HG03439 (cell line): ENCODE measurements at regions not wholly inside any gene's neighbourhood (a gene's known extent, or its start where the extent isn't known, plus 50 kb on each side); places are given as distances from the start of the nearest gene placed in this dataset.
"Not testable (repeated sequence)": the region's sequence is repeated elsewhere in the genome, so short reads cannot be mapped to it uniquely, and the experiment has no call there.

Experiments
- ATAC-seq: cut with Tn5 transposase; IDR thresholded peaks from one replicate; pipeline ENCODE4 v1.9.1; 2021; ENCODE audit warnings: mild to moderate bottlenecking, moderate library complexity; ENCODE audit not compliant: unreplicated experiment

DNA sequence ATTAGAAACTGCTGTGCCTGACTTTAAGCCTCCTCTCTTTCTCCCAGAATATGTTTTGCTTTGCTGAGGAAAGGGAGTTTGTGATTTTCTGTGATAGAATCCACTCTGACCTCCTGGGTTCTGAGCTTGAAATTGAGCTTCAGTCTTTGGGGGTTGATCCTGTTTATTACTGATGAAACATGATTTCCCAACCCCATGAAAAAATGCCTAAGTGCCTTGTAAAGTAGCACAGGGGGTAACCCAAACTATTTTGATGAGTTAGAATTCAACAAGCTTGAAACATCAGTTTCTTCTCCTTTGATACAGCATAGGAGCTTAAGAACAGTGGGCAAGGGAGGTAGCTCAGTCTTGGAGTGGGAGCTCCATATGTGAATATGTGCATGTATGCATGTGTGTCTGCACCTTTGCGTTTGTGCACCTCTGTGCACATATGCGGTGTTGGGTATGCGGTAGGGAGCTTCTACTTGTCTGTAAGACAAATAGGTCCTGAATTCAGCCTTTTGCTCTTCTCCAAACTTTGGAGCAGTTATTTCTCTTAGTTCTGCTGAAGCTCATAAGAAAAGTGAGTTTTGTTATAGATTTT, 364.6 kb downstream of the OSR1 start:
- no peak for ATAC-seq

DNA sequence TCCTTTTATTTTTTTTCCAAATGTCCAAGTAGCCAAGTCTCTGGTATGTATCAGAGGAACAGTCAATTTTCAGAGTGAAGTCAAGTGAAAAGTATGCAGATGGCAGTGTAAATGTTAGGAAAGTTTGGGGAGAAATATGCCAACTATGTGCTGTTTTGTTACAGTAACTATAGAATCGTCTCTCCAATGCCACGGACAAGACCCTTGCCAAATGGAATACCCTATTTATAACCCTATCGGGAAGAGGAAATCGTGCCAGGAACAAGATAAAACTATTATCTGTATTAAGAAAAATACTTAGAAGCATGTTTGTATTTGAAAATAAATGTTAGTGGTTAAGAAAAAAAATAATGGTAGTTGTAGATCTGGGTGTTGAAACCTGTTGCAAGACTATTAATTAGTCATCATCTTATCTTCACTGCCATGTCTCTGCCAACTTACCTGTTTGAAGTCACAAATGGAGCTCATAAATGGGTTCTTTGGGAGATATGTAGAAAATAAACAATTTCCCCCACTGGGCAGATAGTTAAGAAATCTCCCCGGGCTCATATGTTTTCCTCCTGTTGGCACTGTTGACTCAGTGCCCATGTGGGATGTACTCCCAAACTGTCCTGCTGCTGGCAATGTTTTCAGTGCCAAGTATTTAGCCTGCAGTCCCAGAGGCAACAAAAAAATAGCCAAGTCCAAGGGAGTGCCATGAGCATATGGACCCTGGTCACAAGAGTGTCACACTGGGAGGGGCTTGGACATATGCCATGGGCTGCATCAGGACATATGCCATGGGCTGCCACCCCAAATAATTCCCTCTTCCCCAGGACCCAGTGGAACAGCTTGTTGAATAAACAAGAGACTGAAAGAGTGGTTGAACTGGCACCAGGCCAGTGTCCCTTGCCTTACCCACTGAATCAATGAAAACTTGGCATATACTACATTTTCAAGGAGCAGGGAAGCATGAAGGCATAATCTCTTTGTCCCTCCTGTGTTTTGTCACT, 366.9 kb downstream of the OSR1 start:
- ATAC-seq, result no peak

DNA sequence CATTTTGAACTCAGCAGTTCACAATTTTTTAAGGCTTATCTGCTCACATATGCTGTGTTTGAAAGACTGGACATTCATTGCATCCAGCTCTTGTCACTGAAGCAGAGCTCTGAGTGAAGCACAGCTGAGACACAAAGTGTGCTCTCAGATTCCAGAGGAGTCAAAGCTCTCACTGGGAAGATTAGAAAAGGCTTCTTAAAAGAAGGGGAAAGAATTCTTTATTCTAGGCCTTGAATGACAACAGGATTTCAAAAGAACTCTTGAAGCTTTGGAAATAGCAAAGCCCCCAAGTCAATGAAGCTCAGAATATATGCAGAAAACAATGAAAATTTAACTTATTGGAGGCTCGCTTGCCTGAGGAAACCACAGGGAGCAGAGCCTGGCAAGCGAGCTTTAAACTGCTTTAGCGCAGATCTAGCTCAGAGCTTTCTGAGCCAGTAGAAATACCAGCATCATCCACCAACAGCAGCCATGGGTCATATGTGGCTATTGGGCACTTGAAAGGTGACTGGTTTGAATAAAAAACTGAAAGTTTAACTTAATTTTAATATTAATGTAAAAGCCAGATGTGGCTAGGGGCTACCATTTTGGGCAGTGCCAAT, 369.7 kb downstream of the OSR1 start:
- no peak for ATAC-seq

DNA sequence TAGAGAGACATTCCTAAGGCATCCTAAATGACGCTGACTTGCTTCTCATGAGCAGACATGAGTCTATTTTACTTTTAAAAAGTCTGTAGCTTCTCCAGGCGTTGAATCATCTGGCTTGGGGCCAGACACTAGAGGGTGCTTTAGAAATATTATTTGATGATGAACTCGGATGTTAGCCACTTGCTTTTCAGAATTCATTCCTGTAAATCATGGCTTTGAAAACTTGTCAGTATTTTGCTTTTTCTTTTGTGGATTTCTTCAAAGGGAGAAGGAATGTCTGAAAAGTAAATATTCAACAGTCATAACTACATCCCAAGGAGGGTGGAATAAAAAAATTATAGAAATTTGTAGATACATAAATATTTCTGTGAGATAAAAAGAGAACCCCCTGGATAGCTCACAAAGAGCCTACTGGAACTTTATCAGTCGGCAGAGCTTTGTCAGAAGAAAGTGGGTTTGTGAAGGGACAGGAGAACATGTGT, 370.8 kb downstream of the OSR1 start:
- ATAC-seq, result no peak

DNA sequence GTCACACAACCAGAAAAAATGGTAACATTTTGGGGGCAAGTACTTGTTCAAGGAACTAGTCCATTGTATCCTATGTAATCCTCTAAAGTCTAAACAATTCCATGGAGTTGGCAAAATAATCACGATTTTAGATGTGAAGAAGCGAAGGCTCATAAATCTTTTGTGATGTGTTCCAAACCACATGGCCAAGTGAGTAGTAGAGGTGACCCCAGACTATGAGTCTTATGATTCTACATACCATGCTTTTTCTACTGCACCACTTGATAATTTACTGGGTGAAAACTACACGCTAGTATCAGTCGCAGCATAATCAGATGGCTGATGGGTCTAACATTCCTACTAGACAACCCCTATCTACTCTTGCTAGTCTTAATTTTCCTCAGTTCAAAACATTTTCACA, 371.4 kb downstream of the OSR1 start:
- no peak for ATAC-seq

DNA sequence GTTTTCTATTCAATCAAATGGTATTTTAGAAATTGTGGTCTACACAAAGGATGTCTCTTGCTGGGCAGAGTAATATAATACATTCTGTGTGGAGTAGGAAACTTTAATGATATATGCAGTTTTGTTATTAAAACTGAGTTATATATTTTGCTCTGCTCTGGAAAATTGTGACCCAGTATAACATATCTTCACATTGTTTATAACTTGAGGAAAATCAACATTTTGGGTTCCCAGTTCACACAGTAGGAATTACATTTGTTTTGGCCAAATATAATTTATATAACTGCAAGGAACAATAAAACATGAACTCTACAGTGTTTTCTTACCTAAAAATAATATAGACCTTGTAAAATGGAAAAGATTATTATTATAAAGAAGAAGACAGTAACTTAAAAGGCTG, 372.4 kb downstream of the OSR1 start:
- no peak for ATAC-seq

DNA sequence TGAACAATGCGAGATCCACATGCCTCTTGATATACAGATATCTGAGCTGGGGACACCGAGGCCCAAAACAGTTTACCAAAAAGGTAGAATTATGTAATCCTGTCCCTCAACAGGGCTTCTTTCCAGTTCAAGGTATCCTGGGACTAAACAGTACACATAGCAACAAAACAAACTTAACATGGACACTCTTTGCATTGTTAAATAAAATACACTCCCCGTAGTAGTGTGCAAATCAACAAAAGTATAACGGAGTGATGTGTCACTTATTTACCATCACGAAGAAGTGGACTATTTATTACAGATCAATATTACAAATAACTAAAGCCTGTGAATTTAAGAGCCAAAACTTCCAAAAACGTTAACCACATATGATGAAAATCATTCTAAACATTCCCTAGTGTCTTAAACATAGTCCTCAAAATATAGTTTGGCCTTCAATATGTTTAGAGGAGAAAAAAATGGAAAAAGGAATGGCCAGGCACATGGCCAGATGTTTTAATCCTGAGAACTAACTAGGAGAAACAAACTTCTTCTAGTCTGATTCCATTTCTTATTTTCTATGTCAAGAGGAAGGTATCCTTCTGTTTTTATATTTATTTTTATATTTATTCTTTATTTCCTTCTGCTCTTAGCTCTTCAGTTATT, 377.5 kb downstream of the OSR1 start:
- ATAC-seq, result no peak

DNA sequence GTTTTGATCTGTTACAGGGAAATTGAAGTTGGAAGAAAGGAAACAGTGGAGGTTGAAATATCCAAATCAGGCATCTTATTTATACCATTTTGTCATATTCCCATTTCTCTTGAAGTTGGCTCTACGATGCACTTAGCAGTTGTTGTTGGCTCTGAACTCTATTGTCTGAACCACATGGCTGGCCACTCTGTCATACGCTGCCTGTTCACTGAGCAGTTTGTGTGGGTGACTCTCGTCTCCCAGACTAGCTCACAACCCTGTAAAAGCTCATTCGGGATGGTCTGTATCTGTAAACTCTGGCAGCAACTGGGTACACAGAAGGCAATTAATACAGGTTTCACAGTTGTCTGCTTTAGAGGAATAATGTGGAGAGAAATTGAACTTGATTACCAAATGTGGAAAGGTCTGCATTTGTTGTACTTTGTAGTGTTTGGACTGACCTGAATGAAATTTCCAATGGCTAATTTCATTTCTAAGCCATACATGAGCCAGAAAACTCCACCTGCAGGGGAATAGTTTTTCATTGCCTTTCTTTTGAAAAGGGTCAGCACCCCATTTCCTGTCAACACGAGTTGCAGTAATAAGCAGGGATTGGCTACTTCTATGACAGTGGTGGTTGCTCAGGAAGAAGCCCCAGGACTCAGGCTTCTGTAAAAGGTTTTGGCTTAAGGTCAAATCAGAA, 378.2 kb downstream of the OSR1 start:
- ATAC-seq, result no peak

DNA sequence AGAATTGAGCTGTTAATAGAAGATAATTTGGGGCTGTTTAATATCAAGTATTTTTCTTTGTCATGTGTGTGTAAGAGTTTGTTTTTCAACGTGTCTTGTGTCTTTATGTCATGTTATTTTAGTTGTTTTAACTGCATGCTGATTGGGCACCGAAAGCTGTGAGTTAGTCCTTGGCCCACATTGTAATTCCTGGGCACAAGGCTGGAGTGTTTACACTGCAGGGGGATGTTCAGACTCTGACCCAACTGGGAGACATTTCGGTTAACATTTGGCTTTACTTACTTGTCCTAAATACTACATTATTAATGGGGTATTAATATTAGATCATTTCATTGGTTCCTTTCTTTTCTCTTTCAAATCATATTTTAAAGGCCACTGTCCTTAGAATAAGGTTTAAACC, 381.0 kb downstream of the OSR1 start:
- ATAC-seq, result no peak

DNA sequence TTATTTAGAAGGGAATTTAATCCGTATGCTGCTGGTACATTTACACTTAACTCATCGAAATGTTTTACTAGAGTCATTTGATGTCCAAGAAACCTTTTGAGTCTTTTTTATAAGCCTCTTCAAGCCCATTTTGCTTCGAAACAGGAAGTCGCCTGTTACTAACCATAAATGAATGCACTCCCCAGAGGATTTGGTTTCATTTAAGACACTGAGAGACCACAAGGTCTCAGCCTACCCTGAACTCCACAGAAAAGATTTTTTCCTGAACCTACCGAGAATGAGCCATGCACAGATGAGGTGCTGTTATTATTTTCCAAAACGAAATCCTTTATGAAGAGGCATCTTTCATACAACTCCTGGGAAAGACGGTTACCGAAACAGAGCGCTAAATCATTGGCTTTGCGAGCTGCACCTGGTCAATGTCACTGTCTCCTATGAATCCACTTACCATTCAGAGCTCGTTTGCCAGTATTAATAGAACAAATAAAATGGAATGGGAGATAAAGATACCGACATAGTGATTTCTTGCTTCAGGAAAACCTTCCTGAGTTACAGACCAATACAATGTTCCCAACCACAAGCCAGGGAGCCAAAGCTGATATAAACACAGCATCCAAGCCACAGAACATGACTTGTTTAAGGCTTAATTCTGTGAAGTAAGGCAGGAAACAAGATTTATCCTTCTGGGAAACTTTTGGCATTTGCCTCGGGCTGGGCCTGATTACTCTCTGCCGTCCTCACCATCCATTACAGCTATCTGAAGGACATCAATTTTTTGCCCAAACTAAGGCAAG, 382.1 kb downstream of the OSR1 start:
- ATAC-seq, result peak; percentile 77

DNA sequence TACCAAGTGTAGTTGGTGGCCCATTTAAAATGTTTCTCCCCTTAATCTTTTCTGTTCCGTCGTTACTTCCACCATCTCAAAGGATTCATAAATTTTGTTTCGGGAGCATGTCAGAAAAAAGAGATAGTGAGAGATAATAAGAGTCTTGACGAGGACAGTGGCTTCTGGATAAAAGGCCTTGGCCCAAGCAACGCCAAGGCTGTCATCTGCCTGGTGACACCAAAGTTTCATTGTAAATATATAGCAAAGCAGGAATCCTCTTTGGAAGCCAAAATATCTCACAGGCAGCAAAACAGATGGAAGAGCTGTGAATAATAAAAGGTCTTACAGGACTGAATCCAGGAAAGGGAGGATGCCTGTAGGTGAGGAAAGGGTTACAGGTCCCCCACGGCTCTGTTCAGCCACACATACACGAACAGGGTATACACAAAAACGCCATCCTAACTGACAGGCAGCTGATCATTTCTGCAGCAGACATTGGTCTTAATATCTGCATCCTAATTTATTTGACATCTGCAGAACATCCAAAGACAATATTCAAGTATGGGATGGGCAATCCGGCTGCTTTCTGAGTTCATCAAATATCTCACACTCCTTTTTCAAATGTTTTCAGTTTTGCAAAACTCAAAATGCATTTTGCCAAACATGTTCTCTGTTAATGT, 382.8 kb downstream of the OSR1 start:
- no peak for ATAC-seq

DNA sequence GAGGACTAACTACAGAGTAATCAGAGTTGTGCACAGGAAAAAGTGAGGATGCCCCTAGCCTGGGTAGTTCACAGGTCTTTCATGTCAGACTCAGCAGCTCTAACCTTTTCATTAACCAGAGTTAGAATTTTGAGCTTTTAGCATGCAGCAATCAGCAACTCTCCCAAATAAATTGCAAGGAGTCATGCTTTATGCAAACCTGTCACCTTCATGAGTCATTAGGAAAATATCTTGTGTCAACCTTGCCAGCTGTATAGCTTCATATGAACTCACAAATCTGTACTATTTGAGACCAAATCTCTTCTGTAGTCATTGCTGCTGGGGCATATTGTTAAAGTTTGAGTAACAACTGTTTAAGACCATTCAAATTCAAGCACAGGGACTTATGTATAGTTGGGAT, 382.3 kb upstream of the NT5C1B start:
- ATAC-seq, result no peak

DNA sequence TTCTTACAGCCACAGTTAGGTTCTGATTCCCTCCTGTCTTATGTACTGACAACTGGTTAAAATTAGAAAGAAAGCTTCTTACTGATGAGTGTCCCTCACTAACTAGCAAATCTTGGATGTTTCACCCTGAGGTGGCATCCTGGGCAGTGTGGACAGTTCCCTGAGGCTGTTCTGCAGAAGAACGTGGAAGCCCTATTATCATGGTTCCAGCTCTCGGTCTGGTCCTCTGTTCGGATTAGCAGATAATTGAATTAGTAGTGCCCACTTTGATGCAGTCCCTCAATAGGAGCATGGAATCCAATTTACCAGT, 381.7 kb upstream of the NT5C1B start:
- ATAC-seq, result no peak

DNA sequence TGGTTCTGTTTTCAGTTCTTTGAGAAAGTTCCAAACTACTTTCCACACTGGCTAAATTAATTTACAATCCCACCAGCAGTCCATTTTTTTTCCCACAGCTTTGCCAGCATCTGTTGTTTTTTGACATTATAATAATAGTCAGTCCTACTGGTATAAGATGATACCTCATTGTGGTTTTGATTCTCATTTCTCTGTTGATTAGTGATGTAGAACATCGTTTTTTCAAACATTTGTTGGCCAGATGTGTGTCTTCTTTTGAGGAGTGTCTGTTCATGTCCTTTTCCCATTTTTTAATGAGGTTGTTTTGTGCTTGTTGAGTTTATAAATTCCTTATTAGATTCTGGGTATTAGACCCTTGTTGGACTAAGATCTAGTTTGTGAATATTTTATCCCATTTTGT, 376.8 kb upstream of the NT5C1B start:
- no peak for ATAC-seq

DNA sequence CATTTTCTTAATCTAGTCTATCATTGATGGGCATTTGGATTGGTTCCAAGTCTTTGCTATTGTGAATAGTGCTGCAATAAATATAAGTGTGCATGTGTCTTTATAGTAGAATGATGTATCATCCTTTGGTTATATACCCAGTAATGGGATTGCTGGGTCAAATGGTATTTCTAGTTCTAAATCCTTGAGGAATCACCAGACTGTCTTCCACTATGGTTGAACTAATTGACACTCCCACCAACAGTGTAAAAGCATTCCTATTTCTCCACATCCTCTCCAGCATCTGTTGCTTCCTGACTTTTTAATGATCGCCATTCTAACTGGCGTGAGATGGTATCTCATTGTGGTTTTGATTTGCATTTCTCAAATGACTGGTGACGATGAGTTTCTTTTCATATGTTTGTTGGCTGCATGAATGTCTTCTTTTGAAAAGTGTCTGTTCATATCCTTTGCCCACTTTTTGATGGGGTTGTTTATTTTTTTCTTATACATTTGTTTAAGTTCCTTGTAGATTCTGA, 374.4 kb upstream of the NT5C1B start:
- not testable (repeated sequence) for ATAC-seq

DNA sequence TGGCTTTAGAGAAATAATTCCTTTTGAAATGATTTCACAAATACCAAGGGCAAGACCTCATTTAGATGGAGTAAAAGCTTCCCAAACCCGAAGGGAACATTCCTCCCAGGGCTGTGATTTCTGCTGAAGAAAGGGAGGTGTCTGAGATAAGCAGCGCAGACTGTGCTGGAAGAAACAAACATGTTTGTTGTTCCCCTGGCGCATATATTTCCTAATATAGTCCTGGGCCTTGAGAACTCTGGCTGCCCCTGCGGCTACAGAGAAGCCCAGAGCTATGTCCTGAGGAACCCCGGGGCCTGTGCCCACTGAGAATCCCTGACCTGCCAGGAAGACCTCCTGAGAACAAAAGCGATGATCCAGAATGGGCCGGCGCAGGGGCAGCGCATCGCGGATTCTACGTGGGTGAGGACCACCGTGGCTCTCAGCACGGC, 372.6 kb upstream of the NT5C1B start:
- ATAC-seq, result no peak

DNA sequence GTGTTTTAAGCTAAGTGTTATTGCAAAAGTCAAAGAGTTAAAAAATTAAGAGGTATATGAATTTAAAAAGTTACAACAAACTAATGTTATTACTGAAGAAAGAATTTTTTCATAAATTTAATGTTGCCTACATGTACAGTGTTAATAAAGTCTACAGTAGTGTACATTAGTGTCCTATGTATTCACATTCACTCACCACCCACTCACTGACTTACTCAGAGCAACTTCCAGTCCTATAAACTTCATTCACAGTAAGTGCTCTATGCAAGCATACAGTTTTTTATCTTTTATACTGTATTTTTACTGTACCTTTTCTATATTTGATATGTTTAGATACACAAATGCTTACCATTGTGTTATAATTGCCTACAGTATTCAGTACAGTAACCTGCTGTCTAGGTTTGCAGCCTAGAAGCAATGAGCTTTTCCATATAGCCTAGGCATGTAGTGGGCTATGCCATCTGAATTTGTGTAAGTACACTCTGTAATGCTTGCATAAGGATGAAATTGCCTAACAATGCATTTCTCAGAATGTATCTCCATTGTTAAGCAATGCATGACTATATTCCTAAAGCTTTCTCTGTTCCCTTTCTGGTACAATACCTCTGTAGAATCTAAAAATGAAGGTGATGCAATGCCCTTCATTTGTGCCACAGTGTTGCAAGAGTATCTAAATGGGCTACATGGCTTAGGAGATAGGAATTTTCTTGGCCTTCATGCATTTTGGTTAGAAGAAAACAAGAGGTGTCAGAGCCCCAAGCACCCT, 370.8 kb upstream of the NT5C1B start:
- no peak for ATAC-seq

DNA sequence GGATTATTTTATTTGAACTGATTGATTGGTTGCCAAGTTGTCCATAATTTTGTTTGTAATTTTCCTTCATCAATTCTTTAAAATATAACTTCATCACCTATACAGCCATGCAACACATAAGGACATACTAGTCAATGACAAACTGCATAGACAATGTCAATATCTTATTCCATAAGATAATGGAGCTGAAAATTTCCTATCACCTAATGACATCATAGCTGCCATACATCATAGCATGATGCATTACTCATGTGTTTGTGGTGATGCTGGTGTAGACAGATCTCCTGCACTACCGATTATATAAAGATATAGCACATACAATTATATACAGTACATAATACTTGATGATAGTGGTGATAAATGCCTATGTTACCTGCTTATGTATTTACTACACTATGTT, 369.8 kb upstream of the NT5C1B start:
- no peak for ATAC-seq

DNA sequence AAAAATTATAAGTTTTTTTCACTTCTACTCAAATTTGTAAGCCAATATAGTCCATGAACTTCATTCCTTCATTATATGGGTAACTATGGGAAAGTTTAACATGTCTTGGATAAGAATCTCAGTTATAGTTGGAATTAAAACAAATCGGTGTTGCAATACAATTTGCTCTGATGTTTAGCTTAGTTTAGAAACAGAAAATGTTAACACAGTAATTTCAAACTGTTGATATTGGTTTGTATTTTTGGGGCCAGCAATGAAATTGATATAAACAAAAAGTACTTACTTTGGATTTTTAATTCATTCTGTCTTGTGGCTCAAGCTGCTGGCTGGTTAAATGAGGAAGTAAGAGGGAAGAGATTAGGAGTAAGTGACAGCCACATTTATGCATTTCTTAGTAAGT, 368.5 kb upstream of the NT5C1B start:
- no peak for ATAC-seq
